GM19043 (cell line): ENCODE measurements at regions not wholly inside any gene's neighbourhood (a gene's known extent, or its start where the extent isn't known, plus 50 kb on each side); places are given as distances from the start of the nearest gene placed in this dataset.
A peak's percentile ranks its signal among the peaks of the same experiment; 100 is the strongest.
"Not testable (repeated sequence)": the region's sequence is repeated elsewhere in the genome, so short reads cannot be mapped to it uniquely, and the experiment has no call there.

Experiments used
- ATAC-seq: cut with Tn5 transposase; IDR thresholded peaks from one replicate; pipeline ENCODE4 v1.9.1; 2021; ENCODE audit warnings: low read depth; ENCODE audit not compliant: unreplicated experiment

DNA sequence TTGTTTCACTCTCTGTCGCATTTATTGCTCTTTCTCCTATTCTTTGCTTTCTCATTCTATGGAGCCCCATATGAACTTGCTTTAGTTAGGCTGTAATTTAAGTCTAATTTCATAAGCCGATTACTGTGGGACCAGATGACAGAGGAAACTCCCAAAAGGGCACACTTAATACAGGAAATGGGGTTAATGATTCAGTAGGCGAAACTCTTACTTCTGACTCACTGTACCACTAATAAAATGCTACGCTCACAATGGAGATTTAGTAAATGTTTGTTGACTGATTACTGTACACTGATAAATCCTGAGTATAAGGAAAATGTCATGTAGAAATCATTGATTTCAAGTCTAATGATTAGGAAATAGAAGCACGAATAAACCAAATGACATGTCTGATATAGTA lies 276.4 kb downstream of the KLF5 start:
- peak; percentile 96 for ATAC-seq

DNA sequence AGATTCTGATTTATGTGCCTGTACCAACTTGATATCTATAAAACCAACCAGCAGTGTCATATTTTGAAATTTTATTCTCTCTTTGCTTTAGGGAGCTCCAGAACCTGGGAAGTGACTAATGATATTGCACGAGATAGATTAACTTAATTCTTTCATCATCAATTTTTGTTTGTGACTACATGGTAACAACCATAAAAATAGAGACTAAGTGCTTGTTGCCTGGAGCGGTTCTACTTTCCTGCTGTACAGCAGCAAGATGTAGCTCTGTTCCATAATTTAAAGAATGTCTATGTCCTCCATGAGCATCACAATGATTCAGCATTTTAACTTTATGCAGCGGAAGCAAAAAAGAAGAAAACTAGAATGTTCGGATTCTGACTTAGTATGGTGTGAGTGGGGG lies 275.6 kb downstream of the KLF5 start:
- no peak for ATAC-seq

DNA sequence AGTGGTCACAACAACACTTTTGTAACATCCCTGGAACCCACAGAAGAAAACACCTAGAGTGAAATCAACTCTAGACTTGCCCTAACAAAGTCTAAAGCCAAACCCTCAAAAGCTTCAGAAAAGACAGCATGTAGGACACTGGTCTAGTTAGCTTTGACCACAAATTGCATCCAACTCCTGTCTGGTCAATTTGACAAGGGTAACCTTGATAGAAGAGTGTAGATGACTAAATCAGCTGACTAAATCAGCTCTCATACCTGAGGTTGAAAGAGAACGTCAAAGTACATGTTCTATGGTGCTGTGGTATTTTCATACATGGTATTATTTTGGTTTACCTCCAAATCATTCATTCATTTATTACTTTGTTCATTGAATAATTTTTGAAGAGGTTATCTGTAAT lies 272.8 kb downstream of the KLF5 start:
- ATAC-seq = no peak

DNA sequence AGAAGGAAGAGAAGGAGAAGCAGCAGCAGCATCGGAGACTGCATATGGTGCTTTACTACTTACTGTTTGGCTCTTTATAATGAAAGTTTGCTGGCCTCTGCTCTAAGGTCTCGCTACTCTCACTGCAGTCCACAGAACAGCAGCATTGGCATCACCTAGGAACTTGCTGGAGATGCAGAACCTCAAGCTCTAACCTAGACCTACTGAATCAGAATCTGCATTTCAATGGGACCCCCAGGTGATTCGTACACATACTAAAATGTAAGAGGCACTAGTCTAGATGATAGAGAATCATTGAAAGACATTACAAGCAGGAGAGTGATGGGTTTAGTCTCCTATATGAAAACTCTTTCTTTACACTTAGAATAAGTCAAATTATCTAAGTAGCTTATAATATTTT lies 270.6 kb downstream of the KLF5 start:
- ATAC-seq = no peak

DNA sequence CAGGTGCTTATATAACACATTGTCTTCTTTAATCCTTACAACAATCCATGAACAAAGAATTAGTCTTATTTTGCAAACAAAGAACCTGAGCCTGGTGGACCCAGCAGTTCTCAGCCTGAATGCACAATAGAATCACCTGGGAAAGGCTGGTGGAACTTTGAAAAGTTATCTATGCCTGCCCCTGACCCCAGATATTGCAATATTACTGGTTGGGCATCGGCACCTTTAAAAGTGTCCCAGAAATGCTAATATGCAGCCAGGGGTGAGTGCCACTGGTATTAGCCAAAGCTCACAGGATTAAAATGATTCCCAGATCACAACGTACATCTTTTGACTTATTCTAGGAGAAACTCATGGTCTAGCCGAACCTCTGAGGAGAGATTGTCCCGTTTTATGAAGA lies 268.8 kb downstream of the KLF5 start:
- ATAC-seq = no peak

DNA sequence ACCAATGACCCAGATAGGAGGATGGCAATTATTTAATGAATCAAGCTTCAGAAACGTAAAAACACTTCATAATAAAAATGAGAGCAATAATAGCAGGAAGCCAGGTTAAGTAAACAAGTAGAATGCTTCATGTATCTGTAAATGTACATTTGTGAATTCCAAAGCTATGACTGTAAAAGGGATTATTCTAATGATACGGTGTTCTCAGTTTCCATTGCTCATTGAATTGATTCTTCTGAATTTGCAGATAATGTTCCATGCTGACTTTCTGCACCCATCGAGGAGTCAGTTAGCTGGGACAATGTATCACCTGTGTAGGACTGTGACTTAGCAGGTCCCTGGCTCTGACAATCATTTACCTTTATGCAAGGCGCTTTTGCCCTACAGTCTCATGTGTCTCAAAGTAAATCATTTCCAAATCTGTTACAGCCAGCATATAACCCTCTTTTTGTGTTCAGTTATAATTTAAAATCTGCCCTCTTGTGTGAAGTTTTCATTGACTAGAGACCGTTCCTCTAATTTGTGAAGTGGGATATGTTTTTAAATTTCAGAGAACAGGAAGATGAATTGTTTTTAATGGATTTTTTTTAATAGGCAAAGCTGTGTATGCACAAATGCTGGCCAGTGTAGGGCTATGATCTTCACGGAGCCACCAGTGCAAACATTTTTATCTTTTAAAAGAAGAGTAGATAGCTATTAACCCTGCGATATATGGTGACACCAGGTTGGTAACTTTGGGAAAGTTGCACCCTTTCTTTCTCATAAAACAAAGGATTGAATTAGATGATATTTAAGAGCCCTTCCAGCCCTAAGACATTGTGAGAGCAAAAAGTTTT lies 267.1 kb downstream of the KLF5 start:
- ATAC-seq = peak; percentile 87

DNA sequence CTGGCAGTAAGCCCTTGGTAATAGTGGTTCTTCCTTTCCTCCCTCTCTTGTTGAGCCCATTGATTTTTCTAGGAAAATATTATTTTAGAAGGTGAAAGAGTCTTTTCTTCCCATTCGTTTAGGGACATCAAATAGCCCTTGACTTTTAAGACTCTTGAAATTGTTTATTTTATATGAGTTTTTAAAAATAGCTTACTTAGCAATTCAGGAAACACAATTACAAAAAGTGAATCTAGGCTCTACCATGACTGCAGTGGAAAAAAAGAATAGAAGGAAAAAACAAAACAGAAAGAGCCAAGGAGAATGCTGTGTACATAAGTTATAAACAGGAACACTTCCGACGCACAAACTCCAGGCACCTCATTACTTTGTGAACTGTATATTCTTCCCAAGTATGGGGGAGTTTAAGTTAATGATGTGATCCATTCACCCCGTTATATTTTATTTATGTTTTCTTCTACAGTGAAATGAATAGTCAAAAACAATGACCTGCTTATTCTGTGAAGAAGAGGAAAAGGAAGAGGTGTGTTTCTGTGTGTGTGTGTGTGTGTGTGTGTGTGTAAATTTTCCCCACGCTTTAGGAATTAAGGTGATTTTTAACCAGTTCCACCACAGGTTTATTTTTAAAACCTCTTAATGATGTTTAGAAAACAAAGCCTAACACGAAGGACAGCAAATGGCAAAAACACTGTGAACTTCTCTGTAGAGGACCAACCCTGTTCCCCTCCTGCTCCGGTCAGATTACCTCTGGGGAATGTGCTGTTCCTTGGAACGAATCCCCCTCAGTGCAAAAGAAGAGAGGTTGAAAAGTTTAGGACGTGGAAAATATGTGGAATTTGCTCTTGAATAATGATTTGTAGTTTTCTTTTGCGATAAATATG lies 266.3 kb downstream of the KLF5 start:
- ATAC-seq = no peak

DNA sequence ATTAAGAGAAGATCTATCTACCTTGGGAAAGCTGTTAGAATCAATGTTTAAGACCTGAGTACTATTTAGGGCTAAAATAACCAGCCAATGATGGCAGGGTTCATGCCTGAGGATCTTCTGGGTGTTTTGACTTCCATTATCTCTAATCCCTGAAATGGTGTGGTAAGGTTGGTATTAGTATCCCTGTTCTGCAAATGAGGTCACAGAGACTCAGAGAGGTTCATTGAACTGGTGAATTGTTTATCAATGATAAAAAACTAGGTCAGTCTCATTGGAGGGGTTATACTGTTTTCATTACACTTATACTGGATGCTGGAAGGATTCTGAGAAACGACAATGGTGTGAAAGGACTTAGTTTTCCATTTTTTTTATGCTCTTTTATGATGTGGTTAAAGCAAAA lies 264.8 kb downstream of the KLF5 start:
- ATAC-seq = no peak

DNA sequence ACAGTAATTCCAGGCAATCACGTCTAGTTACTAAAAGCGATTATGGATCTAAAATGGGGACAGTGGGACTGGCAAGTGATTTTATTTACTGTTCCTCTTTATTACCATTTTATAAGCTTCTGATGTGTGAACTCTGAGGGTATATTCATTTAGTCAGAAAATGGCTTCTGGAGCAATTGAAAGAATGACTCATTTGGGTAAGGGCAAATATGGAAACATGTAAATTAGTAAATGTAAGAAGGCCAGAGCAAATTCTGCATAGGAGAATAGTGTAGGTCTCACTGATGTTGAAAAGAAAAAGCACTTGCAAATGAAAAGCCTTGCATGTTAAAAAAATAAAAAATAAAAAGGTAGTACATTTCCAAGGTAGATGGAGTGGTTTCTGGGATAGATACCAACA lies 262.2 kb downstream of the KLF5 start:
- no peak for ATAC-seq

DNA sequence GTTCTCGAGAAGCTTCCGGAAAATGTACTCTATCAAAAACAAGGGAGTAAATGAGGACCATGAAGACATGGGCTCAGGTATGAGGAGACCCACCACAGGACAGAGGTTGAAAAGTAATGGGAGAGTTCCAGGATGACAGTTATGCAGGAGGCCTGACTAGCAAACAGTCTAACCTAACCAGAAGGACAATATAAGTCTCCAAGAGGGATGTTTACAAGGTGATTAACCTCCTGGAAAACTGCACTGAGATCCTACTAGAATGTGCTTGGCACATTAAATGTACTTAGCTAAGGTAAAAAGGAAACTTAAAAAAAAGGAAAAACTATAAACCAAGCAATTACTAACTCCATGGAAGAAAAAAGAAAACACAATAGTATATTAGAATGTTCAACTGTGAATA lies 258.3 kb downstream of the KLF5 start:
- ATAC-seq = no peak

DNA sequence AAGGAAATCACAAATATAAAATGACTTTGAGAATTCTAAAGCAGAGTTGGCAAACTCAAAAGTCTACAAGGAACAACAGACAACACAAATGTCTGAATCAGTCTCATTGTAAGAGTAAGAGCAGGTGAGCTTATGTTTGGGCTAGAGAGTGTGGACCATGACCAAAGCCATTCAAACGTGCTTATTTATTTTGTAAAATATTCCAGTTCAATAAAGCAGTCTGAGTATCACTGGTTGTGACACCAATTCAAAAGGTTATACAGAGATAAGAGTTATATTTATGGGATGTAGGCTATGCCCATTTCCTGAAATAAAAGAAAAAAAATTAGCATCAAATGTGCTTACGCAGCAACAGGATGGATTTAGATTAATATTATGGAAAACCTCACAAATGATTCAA lies 251.6 kb downstream of the KLF5 start:
- ATAC-seq = no peak

DNA sequence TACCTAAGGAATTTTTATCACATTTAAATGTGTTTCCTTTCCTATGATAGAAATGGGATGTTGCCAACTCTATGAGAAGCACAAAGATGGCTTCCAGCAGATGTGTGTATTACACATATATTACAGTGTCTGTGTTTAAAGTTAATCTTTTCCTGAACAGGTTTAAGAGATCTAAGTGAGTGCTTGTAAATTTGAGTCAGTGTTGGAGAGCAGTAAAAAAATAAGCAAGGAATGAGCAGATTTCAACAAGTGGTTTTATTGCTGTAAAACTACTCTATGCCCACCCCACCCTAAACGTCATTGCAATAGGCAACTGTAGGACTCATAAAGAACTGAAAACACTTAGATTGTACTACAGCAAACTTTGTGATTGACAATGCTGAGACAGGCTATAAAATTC lies 248.7 kb downstream of the KLF5 start:
- ATAC-seq = no peak

DNA sequence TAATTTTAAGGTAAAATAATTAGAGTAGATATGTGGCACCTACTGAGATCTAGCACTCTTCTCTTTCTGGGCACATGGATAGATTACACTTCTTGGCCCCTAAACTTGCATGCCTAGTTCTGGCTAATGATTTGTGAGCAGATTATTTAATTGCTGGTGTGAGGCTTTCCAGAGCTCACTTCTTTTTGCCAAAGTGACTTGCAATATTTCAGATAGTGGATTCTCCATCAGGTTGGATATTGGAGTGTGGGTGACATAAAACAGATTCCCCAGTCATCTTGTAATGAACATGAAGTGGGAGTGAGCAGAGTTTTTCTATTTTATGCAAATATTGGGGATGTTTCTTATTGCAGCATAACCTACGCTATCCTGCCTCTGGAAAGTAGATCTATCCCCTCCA lies 247.9 kb downstream of the KLF5 start:
- no peak for ATAC-seq

DNA sequence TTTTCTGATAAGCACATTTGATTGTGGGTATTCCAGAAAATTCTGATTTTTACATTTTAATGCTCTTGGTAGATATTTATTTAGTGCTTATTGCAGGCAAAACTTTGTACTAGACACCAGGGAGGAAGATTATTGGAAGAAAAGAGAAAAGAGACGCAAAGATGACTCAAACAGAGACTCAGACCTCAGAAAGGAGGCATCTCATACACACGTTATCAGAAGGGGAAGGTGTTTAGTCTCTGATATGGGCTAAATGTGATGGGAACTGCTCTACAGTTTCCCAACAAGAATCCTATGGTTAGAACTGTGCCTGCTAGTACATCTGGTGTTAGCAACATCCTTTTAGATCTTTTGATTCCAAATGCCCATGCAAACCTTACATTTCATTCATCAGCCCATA lies 245.6 kb downstream of the KLF5 start:
- ATAC-seq = no peak

DNA sequence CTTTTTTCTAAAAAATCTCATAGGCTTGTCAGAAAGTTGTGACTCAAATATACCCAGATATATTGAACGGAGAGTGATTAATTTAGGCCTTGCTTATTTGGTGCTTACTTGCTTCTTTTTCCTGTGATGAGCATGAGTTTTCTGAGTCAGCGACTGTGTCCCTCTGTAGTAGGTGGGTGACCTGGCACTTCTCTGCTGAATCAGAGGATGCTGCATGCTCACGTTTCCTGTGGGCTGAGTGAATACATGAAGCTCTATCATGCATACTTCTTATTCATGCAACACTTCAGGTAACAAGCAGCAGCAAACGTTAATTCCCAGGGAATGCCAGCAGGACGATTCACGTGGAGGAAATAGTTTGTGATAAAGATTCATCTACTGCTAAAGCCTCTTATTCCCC lies 245.0 kb downstream of the KLF5 start:
- no peak for ATAC-seq

DNA sequence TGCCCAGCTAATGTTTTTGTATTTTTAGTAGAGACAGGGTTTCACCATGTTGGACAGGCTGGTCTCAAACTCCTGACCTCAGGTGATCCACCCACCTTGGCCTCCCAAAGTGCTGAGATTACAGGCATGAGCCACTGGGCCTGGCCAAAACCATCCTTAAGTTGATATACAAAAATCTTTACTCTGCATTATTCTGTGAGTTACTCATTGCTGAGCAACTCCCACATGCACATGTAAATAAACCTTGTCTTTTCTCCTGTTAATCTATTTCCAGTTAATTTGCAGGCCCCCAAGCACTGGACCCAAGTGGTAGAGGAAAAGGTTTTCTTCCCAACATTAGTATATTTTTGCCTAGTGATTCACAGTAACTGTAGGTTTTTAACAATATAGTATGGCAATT lies 242.8 kb downstream of the KLF5 start:
- not testable (repeated sequence) for ATAC-seq

DNA sequence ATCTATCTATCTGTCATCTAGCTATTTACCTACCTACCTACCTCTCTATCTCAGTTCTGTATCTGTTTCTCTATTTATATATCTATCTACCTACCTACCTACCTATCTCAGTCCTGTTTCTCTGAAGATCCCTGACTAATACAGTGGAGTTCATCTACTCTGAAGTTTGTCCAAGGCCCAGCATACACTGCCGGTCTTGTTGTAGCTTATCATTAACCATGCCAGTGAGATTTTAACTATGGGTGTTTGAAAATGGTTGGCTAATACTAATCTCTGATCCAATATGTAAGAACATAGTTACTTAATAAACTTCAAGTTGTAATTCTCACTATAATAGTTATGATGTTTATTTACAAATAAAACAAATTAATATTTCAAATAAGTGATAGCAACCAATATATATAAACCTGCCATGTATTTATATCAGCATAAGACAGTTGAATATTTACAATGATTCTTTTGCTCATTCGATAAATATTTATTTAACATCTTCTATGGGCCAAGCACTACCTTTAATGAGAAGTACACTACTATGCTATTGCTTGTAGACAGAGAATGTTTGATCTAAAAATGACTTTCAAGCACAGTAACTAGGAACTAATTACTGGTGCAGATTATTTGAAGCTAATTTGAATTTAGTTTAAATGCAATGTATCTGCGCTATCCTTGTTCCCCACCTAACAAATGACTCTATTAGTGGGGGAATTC lies 242.1 kb downstream of the KLF5 start:
- no peak for ATAC-seq

DNA sequence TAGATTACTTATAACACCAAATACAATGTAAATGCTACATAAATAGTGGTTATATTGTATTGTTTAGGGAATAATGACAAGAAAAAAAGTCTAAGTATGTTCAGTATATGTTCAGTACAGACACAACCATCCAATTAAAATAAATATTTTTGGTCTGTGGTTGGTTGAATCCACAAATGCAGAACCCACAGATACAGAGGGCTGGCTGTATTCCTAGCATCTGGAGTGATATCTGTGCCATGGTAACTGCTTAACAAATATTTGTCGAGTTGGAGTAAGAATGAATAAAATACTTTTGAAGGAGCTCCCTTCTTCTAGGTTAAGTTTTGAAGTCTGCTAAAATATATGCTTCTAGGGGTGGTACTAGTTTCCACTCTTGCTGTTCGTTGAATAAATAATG lies 241.0 kb downstream of the KLF5 start:
- no peak for ATAC-seq

DNA sequence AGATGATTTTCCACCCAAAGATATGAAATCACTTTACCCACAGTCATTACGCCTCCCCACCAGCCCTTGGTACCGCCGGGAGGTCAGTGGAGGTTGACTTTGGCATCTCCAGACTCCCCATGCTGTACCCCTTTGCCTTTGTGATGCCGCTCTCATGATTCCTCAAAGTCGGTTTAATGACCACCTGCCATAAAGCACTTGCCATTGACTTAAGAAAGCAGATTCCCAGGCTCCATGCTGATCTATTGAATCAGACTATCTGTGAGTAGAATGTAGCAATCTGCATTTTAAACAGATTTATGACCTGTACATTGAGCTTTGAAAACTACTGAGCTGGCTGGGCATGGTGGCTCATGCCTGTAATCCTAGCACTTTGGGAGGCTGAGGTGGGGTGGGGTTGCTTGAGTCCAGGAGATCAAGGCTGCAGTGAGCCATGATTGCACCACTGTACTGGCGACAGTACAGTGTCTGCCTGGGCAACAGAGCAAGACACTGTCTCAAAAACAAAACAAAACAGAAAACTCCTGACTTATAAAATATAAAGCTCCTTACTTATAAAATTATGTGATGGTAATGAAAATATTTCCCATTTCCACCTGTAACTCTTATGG lies 235.2 kb downstream of the KLF5 start:
- ATAC-seq = no peak

DNA sequence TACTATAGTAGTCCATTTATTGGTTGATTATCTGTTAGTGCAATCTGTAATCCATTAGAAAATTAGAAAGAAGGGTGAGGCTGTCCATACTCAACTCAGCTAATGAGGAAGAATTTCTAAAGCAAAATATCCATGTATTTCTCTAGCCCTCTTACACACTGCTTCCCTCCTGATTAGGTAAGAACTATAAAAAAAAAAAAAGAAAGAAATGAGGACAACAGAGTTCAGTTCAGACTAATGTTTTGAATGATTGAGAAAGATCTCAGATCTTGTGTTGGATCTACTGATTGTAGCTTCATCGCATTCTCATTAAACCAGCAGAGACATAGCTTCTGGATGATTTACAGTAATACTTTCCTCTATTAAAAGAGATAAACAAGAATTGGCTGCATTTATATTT lies 233.3 kb downstream of the KLF5 start:
- no peak for ATAC-seq

DNA sequence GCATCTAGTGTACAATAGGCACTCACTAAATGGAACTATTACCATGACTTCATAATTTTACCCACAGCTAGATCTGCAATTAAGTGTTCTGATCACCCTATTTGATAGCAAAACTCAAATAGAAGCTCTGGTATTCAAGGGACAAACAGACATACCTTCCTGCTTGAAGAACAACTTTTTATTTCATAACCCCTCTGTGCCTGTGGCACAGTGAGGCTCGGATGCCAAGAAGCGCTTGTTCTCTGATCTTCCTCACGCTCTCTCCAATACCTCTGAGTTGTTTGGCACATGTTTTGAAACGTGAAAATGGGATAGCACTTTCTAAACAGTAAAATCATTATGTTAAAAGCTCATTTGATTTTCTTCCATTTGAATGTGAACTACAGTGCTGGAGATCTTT lies 232.0 kb downstream of the KLF5 start:
- ATAC-seq = no peak
